NCI-H748 (cell line): ENCODE measurements at regions not wholly inside any gene's neighbourhood (a gene's known extent, or its start where the extent isn't known, plus 50 kb on each side); places are given as distances from the start of the nearest gene placed in this dataset.

ENCODE experiments used
- DNase-seq: peaks from one replicate; lab custom pipeline; 2025; ENCODE audit not compliant: unreplicated experiment; lab: John Stamatoyannopoulos, UW

DNA sequence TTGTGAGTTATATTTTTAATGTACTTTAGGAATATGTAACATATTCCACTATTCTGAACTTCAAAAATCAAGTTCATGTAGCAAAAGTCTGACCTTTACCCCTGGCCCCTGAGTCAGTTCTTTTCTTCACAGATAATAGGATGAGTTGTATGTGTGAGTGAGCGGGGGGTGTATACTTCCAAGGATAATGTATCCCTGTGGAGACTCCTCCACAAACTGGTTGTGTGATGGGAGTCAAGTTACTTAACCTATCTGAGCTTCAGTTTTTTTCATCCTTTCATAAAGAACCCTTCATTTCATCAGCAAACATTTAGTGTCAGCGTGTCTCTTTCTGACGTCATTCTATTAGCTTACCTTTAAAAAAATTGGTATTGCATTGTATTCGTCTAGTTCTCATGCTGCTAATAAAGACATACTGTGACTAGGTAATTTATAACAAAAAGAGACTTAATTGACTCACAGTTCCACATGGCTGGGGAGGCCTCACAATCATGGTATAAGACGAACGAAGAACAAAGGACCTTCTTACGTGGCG is 288.1 kb upstream of the GPC6 start:
- peak; percentile 34 for DNase-seq

- DNase-seq = no peak
These were observed 285.4 kb upstream of the GPC6 start for GRCh38 chr13:92941167-92941566.

- no peak for DNase-seq
These were observed 278.7 kb upstream of the GPC6 start for GRCh38 chr13:92947770-92948434.

DNA sequence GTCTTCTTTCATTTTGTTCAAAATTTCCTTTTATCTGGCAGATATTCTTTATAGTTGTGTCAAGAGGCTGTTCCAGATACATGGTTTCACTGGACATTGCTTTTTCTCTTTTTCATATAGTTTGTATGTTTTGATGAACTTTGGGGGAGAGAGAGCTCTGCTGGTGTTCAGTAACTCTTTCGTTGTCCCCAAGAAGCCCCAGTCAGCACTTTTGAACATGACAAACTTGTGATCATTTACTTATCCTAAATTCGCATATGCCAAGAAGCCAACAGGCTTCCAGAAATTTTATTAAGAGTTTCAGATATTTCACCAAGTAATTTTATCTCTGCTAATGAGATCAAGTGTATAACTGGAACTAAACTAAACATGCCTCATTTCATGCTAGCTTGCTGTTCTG is 275.8 kb upstream of the GPC6 start:
- DNase-seq = no peak

DNA sequence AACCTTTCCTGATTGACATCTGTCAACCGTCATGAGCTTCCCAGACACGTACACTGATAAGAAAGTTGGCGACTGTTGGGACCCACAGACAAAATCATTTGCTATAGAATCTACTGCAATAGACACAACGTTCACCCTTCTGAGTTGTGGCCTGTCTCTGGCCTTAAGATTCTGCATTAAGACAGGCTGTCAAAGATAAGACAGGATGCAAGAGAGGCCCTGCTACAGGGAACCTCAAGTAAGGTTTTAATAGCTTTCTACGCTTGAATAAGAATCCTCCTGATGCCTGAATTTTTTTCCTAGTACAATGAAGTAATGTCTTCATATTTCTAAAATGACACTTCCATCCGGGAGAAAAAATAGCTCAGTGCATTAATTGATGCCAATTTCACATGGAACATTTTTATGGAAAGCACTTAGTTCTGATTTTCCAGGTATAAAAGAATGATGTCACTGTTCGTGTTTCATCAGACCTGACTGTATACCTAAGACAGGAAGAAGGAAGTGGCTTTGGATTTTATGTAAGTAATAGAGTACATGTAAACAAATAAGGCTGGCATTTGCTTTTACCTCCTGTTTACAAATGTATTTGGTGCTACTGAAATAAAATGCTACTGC is 275.2 kb upstream of the GPC6 start:
- no peak for DNase-seq

GRCh38 chr13:92952161-92952560 is 274.4 kb upstream of the GPC6 start:
- DNase-seq = no peak

DNA sequence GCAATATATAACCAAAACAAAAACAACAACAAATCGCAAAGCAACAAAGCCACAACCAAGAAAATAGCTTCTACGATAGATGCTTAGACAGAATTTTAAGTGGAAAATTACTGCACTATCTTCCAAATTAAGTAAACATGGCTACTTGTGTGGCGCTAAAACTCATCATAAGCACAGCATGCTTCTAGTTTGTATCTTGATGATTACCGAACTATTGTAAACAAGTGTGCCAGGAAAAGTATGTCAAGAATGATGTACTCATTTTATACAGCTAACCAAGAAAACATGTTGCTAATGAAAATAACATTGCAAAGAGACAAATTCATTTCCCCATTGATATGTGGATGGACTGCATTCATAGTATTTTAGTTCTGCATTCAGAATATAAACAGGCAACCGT is 271.9 kb upstream of the GPC6 start:
- no peak for DNase-seq

DNA sequence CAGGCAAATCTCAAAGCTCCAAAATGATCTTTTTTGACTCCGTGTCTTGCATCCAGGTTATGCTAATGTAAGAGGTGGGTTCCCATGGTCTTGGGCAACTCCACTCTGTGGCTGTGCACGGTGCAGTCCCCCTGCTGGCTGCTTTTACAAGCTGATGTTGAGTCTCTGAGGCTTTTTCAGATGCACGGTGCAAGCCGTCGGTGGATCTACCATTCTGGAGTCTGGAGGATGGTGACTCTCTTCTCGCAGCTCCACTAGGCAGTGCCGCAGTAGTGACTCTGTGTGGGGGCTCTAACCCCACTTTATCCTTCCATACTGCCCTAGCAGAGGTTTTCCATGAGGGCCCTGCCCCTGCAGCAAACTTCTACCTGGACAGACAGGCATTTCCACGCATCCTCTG is 266.8 kb upstream of the GPC6 start:
- no peak for DNase-seq

DNA sequence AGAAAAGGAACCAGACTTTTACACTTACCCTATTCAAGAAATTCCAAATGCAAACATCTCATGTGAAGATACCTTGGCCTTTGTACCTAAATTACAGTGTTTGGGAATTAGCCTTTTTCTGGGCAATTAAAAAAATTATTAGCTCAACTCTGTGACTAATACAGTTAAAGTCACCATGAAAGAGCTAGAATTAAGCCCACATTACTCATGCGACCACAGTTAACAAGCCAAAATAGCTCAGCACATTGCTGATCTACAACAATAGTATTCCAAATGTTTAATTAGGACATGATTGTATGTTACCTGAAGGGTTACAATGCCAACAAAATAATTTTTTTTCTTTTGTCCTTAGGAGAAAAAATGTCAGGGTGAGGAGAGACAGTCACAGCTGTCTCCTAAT is 263.6 kb upstream of the GPC6 start:
- DNase-seq = no peak

- no peak for DNase-seq
These were observed 260.3 kb upstream of the GPC6 start for GRCh38 chr13:92966341-92966740.

DNA sequence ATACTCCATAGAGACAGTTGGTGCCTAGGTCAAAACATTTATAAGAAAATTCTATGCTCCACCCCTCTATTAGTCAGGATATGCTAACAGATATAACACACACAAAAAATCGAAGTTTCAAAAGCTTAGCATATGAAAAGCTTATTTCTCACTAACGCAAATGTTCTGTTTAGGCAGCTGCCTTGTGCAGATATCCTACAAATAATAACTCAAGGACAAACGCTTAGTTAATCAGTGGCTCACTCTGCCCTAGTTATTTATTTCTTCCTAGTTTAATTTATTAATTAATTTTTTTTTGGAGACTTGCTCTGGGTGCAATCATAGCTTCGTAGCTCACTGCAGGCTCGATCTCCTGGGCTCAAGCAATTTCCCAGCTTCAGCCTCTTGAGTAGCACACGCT is 259.7 kb upstream of the GPC6 start:
- no peak for DNase-seq

- peak; percentile 31 for DNase-seq
These were observed 258.7 kb upstream of the GPC6 start for GRCh38 chr13:92967923-92968322.

- DNase-seq = no peak
These were observed 253.9 kb upstream of the GPC6 start for GRCh38 chr13:92972751-92973150.

GRCh38 chr13:92974905-92975429 is 251.6 kb upstream of the GPC6 start:
- DNase-seq = no peak

DNA sequence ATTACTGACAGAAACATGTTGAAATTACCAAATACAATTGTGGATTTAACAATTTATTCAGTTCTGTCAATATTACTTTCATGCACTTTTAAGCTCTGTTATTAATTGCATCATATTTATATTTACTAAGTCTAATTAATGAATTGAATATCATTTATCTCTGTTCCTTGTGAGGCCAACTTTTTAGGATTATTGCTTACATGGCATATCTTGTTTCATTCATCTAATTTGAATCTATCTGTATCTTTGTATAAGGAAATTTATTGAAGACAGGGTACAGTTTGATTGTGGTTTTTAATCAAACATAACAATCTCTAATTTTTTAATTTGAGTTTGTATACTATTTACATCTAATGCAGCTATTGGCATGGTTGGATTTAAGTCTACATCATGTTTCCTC is 249.9 kb upstream of the GPC6 start:
- no peak for DNase-seq

DNA sequence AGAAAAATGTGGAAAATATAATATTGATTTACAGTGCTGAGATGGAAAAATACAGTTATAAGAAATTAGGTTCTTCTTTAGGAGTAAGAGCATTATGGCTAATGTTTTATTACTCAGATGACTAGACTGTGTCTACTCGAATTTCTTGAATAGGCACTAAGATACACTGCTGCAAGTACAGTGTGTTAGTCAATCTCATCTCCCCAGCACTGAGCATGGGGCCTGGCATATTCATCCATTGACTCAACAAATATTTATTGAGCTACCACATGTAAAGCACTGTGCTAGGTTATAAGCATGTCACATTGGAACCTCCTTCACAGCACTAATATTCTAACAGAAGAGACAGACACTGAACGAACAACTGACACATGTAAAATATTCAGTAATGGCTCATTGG is 242.5 kb upstream of the GPC6 start:
- DNase-seq = no peak

DNA sequence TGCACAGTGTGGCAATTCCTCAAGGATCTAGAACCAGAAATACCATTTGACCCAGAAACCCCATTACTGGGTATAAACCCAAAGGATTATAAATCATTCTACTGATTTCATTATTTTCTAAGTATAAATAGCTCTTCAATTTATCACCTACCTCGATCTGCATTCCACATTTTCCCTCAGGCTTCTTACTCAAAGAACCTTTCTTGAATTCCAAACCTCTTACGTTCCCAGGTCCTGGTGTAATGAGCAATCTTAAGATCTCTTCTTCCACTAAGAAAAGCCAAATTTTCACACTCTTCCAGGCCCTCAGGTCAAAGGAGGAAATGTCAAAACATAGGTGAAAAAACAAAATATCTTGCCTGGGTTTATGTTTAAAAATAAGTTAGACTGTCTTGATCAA is 237.3 kb upstream of the GPC6 start:
- DNase-seq = no peak

GRCh38 chr13:92991692-92992091 is 234.9 kb upstream of the GPC6 start:
- no peak for DNase-seq

DNA sequence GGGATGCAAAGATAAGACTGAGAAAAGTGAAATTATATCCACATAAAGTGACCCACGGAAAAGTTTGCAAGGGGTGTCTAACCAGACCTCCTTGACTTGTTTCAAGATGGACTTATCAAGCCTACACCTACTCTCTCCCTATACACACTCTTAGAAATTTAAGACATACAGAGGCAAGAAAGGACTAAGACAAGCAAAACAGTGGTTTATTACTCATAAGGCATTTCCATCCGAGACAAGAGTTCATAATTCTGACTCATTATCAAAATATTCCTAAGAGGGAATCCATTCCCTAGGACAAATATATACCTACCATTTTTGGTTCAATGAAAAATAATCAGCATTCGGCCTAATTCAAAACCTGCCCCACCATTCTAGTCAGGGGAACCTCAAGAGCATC is 232.6 kb upstream of the GPC6 start:
- no peak for DNase-seq

DNA sequence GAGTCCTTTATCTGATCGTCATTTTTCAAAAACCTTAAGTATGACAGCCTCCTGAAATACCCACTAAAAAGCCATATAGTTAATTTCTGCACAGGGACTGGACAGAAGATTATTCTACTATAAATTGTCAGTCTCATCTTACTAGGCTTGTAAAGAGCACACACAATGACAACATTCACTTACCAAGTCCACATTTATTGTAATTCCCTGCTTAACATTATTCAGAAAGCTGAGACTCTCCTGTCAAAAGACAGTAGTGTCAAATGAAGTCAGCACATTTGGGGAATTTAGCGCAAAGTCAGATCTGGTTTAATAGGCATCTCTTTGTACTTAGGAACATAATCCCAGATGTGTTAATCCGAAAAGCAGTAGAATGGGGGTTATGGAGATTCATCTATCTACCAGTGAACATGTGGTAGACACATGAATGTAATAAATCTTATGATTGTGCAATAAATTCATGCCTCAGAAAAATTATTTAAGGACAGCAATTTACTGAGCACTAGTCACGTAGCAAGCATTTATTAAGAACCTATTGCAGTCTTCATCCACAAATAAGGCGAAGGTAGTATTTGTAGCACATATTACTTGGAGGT is 224.6 kb upstream of the GPC6 start:
- DNase-seq = no peak

GRCh38 chr13:93003531-93003930 is 223.1 kb upstream of the GPC6 start:
- no peak for DNase-seq

GRCh38 chr13:93004919-93005318 is 221.7 kb upstream of the GPC6 start:
- DNase-seq = peak; percentile 14
